Osteocyte (in vitro differentiated cells): ENCODE measurements at regions not wholly inside any gene's neighbourhood (a gene's known extent, or its start where the extent isn't known, plus 50 kb on each side); places are given as distances from the start of the nearest gene placed in this dataset.

Source experiments
- DNase-seq: peaks from one replicate; pipeline ENCODE4 v3.0.0; 2021; ENCODE audit warnings: mixed read lengths; ENCODE audit not compliant: unreplicated experiment; ENCODE audit errors: extremely low spot score
- H3K27ac Mint-ChIP-seq: one replicate; pipeline ENCODE4 v1.8.0; 2021; ENCODE audit warnings: mild to moderate bottlenecking, mixed read lengths; ENCODE audit not compliant: unreplicated experiment
- H3K27me3 Mint-ChIP-seq: one replicate; pipeline ENCODE4 v1.8.0; 2021; ENCODE audit warnings: mixed read lengths; ENCODE audit not compliant: unreplicated experiment
- H3K36me3 Mint-ChIP-seq: one replicate; pipeline ENCODE4 v1.8.0; 2021; ENCODE audit warnings: mixed read lengths; ENCODE audit not compliant: unreplicated experiment
- H3K4me1 Mint-ChIP-seq: one replicate; pipeline ENCODE4 v1.8.0; 2021; ENCODE audit warnings: mixed read lengths; ENCODE audit not compliant: unreplicated experiment
- H3K4me3 Mint-ChIP-seq: one replicate; pipeline ENCODE4 v1.8.0; 2021; ENCODE audit warnings: mild to moderate bottlenecking, moderate library complexity, mixed read lengths; ENCODE audit not compliant: unreplicated experiment
- H3K9me3 Mint-ChIP-seq: one replicate; pipeline ENCODE4 v1.8.0; 2021; ENCODE audit warnings: mixed read lengths; ENCODE audit not compliant: unreplicated experiment
- TF ChIP-seq, protein P1 (sequence below): fragments of 200-600 bp; sonication (generic); IDR thresholded peaks from 2 replicates; pipeline ENCODE4 v1.5.0; 2021; ENCODE audit warnings: antibody characterized with exemption, mild to moderate bottlenecking, moderate library complexity

DNA sequence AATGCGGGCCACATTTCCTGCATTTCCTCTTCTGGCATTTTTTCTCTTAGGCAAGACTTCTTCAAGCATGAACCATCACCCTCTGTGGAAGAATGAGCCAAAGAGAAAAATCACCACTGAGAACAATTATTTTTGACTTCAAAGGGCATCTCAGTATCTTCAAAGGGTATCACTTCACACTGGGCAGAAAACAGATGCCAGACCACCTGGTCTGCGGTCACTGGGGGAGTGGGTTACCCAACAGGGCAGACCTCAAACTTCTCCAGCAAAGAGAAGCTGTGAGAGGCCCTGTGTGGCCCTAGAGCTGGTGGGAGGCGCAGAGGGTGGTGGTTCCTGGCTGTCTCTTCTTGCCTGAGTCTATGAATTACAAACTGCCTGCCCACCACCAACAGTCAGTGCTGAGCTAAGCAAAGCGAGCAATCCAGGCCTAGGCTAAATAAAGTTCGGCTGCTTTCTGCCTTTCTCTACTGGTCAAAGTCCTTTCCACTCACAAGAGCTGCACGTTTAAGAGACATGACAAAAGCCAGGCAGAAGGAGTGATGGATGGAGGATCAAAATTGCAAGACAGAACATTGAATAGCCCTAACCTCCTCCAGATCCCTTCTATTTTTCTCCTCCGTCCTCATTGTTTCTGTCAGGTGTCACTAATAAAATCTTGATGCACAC lies 602.7 kb upstream of the CDH5 start:
- no peak overlapping the region for H3K27ac Mint-ChIP-seq
- H3K27me3 Mint-ChIP-seq = no peaks in the 10 kb centered on the region
- DNase-seq = no peak
- no peaks in the 10 kb centered on the region for H3K4me1 Mint-ChIP-seq
- H3K9me3 Mint-ChIP-seq = no peaks in the 10 kb centered on the region
- H3K4me3 Mint-ChIP-seq = no peak overlapping the region
- no peaks in the 10 kb centered on the region for H3K36me3 Mint-ChIP-seq
- TF ChIP-seq, protein P1, sequence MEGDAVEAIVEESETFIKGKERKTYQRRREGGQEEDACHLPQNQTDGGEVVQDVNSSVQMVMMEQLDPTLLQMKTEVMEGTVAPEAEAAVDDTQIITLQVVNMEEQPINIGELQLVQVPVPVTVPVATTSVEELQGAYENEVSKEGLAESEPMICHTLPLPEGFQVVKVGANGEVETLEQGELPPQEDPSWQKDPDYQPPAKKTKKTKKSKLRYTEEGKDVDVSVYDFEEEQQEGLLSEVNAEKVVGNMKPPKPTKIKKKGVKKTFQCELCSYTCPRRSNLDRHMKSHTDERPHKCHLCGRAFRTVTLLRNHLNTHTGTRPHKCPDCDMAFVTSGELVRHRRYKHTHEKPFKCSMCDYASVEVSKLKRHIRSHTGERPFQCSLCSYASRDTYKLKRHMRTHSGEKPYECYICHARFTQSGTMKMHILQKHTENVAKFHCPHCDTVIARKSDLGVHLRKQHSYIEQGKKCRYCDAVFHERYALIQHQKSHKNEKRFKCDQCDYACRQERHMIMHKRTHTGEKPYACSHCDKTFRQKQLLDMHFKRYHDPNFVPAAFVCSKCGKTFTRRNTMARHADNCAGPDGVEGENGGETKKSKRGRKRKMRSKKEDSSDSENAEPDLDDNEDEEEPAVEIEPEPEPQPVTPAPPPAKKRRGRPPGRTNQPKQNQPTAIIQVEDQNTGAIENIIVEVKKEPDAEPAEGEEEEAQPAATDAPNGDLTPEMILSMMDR = no peak

DNA sequence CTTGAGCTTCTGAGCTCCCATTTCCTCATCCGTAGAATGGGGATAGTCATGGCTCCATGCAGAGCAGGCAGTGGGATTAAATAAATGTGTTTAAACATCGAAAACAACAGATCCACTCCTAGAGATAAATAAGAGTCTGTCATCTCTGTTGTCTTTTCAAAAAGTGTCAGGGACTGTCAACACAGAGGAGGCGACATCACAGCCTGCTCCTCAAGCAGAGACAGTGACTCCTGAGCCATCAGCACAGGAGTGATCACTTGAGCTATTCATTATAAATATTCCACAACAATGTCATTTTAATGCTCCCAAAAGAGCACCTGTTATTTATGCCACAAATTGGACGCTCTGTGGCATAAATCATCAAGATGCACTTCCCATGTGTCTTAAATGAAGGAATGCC lies 605.6 kb upstream of the CDH5 start:
- H3K27ac Mint-ChIP-seq = no peak overlapping the region
- no peak for DNase-seq
- no peak overlapping the region for H3K4me3 Mint-ChIP-seq
- no peaks in the 10 kb centered on the region for H3K4me1 Mint-ChIP-seq
- no peaks in the 10 kb centered on the region for H3K9me3 Mint-ChIP-seq
- no peaks in the 10 kb centered on the region for H3K36me3 Mint-ChIP-seq
- H3K27me3 Mint-ChIP-seq = no peaks in the 10 kb centered on the region
- TF ChIP-seq, protein P1 = no peak

DNA sequence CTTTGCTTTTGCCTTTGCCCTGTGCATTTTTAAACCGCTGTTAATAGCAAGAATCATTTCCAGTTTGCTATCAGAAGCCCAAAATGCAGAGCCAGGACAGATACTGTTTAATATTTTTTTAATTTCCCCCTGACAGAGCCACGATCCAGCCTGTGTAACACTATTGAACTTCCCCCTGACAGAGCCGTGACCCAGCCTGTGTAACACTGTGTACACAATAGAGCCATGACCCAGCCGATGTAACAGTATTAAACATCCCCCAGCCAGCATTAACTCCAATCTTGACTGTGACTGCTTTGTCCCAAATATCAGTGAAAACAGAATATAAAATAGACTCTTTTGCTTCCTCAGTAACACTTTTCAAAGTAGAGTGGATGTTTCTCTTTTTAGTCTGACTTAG lies 607.9 kb upstream of the CDH5 start:
- no peak overlapping the region for H3K27ac Mint-ChIP-seq
- H3K36me3 Mint-ChIP-seq = no peaks in the 10 kb centered on the region

DNA sequence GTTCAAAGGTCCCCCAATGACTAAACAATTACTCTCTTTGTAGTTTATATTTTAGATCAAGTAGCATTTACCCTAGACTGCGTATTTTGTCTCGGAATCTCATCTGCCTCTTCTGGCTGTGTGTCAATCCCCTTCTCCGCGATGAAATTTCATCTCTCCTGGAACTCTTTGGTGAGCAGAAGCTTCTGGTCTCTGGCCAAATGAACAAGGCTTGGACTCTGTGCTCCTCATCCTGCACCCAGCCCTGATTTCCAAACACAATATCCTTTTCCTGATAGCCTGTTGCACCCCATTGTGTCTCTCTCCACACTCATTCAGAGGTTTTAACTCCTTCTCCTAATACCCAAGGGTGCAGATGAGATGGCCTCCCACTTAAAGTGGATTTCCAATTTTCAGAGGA lies 609.4 kb upstream of the CDH5 start:
- no peak overlapping the region for H3K27ac Mint-ChIP-seq
- DNase-seq = no peak
- TF ChIP-seq, protein P1 = no peak
- no peak overlapping the region for H3K4me3 Mint-ChIP-seq
- H3K9me3 Mint-ChIP-seq = no peaks in the 10 kb centered on the region
- no peaks in the 10 kb centered on the region for H3K4me1 Mint-ChIP-seq
- H3K36me3 Mint-ChIP-seq = no peaks in the 10 kb centered on the region
- peaks cover 17% of the 10 kb centered on the region for H3K27me3 Mint-ChIP-seq

More for the DNA sequence above, 607.9 kb upstream of the CDH5 start:
- DNase-seq = no peak
- H3K9me3 Mint-ChIP-seq = no peaks in the 10 kb centered on the region
- H3K4me3 Mint-ChIP-seq = no peak overlapping the region
- TF ChIP-seq, protein P1 = no peak
- H3K4me1 Mint-ChIP-seq = no peaks in the 10 kb centered on the region
- H3K27me3 Mint-ChIP-seq = peaks cover 4% of the 10 kb centered on the region

DNA sequence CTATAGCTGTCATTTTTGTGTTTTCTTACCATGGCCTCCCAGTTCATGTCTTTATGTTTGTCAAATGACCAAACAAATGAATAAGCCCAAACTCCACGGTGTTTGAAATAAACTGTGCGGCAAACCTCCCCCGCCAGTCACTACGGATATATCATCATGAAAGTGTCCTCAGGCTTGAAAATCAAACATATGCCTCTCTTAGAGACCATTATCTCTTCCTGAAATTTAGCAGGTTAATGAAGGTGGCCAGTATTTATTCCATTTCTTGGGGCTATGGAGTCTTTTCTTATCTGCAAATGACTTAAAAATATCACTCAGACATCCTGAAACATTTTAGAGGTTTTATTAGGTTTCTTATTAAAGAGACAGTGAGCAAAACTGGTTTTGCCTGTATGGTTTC lies 610.3 kb upstream of the CDH5 start:
- no peak for DNase-seq
- Mint-ChIP-seq H3K4me1 (no peaks in the 10 kb centered on the region), H3K27ac (no peak overlapping the region), H3K27me3 (peaks cover 22% of the 10 kb centered on the region), H3K4me3 (no peak overlapping the region), H3K9me3 (no peaks in the 10 kb centered on the region), H3K36me3 (no peaks in the 10 kb centered on the region)
- TF ChIP-seq, protein P1 = no peak
